Upper lobe of right lung (tissue), 1 donor: ENCODE measurements at regions not wholly inside any gene's neighbourhood (a gene's known extent, or its start where the extent isn't known, plus 50 kb on each side); places are given as distances from the start of the nearest gene placed in this dataset.

Experiments used
- ATAC-seq: fragments of 200-7000 bp; cut with Tn5 transposase; one replicate; pipeline ENCODE4 v1.9.1; 2020; ENCODE audit warnings: mild to moderate bottlenecking, moderate library complexity
- DNase-seq: peaks from one replicate; pipeline ENCODE4 v3.0.0-alpha.2; 2020
- H3K27ac ChIP-seq: fragments of 200-600 bp; one replicate; pipeline ENCODE4 v1.8.0; 2022
- H3K27me3 ChIP-seq: fragments of 200-600 bp; one replicate; pipeline ENCODE4 v1.8.0; 2022; ENCODE audit warnings: mild to moderate bottlenecking
- H3K36me3 ChIP-seq: fragments of 200-600 bp; one replicate; pipeline ENCODE4 v1.8.0; 2022
- H3K4me1 ChIP-seq: fragments of 200-600 bp; one replicate; pipeline ENCODE4 v1.8.0; 2022
- H3K4me3 ChIP-seq: fragments of 200-600 bp; one replicate; pipeline ENCODE4 v1.8.0; 2022; ENCODE audit warnings: mild to moderate bottlenecking
- H3K9me3 ChIP-seq: fragments of 200-600 bp; one replicate; pipeline ENCODE4 v1.8.0; 2022
- CTCF ChIP-seq: fragments of 200-600 bp; IDR thresholded peaks from one replicate; pipeline ENCODE4 v1.8.0; 2022; ENCODE audit warnings: antibody characterized with exemption
- intact Hi-C: fragments of 100-400 bp; cut with DNase I; formaldehyde crosslinking; loops from one replicate; pipeline ENCODE4 v1.11.0; 2022
- donor health status: DM: no; HTN: yes; CAD: no; lungs with severe emphysema.

- Histone ChIP-seq H3K27me3 (no peaks in the 10 kb centered on the region), H3K9me3 (no peaks in the 10 kb centered on the region), H3K36me3 (no peaks in the 10 kb centered on the region), H3K4me3 (no peak overlapping the region), H3K4me1 (peaks cover 16% of the 10 kb centered on the region), H3K27ac (no peak overlapping the region)
- no peak for ATAC-seq
- intact Hi-C loops, result no loop called here
- DNase-seq, result no peak
- TF ChIP-seq CTCF, result no peak
Measured at GRCh38 chr11:45052361-45052760, 94.1 kb upstream of the PRDM11 start.

- Histone ChIP-seq H3K9me3 (no peaks in the 10 kb centered on the region), H3K27me3 (no peaks in the 10 kb centered on the region), H3K27ac (no peak overlapping the region), H3K36me3 (no peaks in the 10 kb centered on the region), H3K4me3 (no peak overlapping the region), H3K4me1 (peaks cover 12% of the 10 kb centered on the region)
- DNase-seq (no peak), ATAC-seq (no peak)
- intact Hi-C loops, result no loop called here
- no peak for TF ChIP-seq CTCF
Measured at GRCh38 chr11:45053736-45054446, 92.5 kb upstream of the PRDM11 start.

- H3K36me3 ChIP-seq, result no peaks in the 10 kb centered on the region
- no peak overlapping the region for H3K4me3 ChIP-seq
- no peak overlapping the region for H3K27ac ChIP-seq
- peaks cover 7% of the 10 kb centered on the region for H3K4me1 ChIP-seq
- ATAC-seq (no peak), DNase-seq (no peak)
- no peaks in the 10 kb centered on the region for H3K9me3 ChIP-seq
- no peaks in the 10 kb centered on the region for H3K27me3 ChIP-seq
- intact Hi-C loops, result no loop called here
- no peak for TF ChIP-seq CTCF
Measured at GRCh38 chr11:45054956-45055355, 91.5 kb upstream of the PRDM11 start.

GRCh38 chr11:45056529-45056928 lies 89.9 kb upstream of the PRDM11 start:
- no peak for ATAC-seq
- no peak for TF ChIP-seq CTCF
- intact Hi-C loops, result no loop called here
- Histone ChIP-seq H3K27me3 (no peaks in the 10 kb centered on the region), H3K4me1 (peaks cover 7% of the 10 kb centered on the region), H3K36me3 (no peaks in the 10 kb centered on the region), H3K27ac (no peak overlapping the region), H3K4me3 (no peak overlapping the region), H3K9me3 (no peaks in the 10 kb centered on the region)
- DNase-seq, result no peak

- no peak for TF ChIP-seq CTCF
- Histone ChIP-seq H3K27me3 (no peaks in the 10 kb centered on the region), H3K27ac (no peak overlapping the region), H3K4me1 (peaks cover 7% of the 10 kb centered on the region), H3K9me3 (no peaks in the 10 kb centered on the region), H3K4me3 (no peak overlapping the region), H3K36me3 (no peaks in the 10 kb centered on the region)
- ATAC-seq (peak; percentile 58), DNase-seq (no peak)
- intact Hi-C loops, result no loop called here
Measured at GRCh38 chr11:45057938-45058646, 88.3 kb upstream of the PRDM11 start.
